ENCODE measurements at regions not wholly inside any gene's neighbourhood (a gene's known extent, or its start where the extent isn't known, plus 50 kb on each side); places are given as distances from the start of the nearest gene placed in this dataset.

GRCh38 chr12:111284709-111285108 is 84.2 kb downstream of the PHETA1 start:
- ATAC-seq (ENCODE audit: insufficient number of reproducible peaks, low FRiP score, low read depth), result no peak
- no peak for DNase-seq (ENCODE audit: low spot score)
- no peaks in the 10 kb centered on the region for H3K9me3 ChIP-seq
- no peaks in the 10 kb centered on the region for H3K36me3 ChIP-seq
- no peak overlapping the region for H3K4me3 ChIP-seq
- H3K4me1 ChIP-seq (ENCODE audit: control insufficient read depth in 1 of 2, low read depth in 2 of 2), result no peaks in the 10 kb centered on the region
- no peaks in the 10 kb centered on the region for H3K27me3 ChIP-seq (replicated peaks; ENCODE audit: insufficient read depth)
- no peak overlapping the region for H3K27ac ChIP-seq
- TF ChIP-seq CTCF (IDR thresholded peaks at IDR 0.05), result no peak

- H3K27ac ChIP-seq, result no peak overlapping the region
- no peak overlapping the region for H3K4me3 ChIP-seq
- no peaks in the 10 kb centered on the region for H3K9me3 ChIP-seq
- DNase-seq (ENCODE audit: low spot score), result no peak
- H3K4me1 ChIP-seq (ENCODE audit: control insufficient read depth in 1 of 2, low read depth in 2 of 2), result no peaks in the 10 kb centered on the region
- H3K27me3 ChIP-seq (replicated peaks; ENCODE audit: insufficient read depth), result no peaks in the 10 kb centered on the region
- no peak for TF ChIP-seq CTCF (IDR thresholded peaks at IDR 0.05)
- no peak for ATAC-seq (ENCODE audit: insufficient number of reproducible peaks, low FRiP score, low read depth)
- no peaks in the 10 kb centered on the region for H3K36me3 ChIP-seq
These were observed 84.9 kb downstream of the PHETA1 start for GRCh38 chr12:111283966-111284365.

GRCh38 chr12:111283521-111283920 is 85.4 kb downstream of the PHETA1 start:
- H3K4me3 ChIP-seq, result no peak overlapping the region
- TF ChIP-seq CTCF (IDR thresholded peaks at IDR 0.05), result no peak
- H3K27ac ChIP-seq, result no peak overlapping the region
- H3K36me3 ChIP-seq, result no peaks in the 10 kb centered on the region
- no peak for DNase-seq (ENCODE audit: low spot score)
- no peaks in the 10 kb centered on the region for H3K4me1 ChIP-seq (ENCODE audit: control insufficient read depth in 1 of 2, low read depth in 2 of 2)
- H3K27me3 ChIP-seq (replicated peaks; ENCODE audit: insufficient read depth), result no peaks in the 10 kb centered on the region
- ATAC-seq (ENCODE audit: insufficient number of reproducible peaks, low FRiP score, low read depth), result no peak
- no peaks in the 10 kb centered on the region for H3K9me3 ChIP-seq

- no peak for TF ChIP-seq CTCF (IDR thresholded peaks at IDR 0.05)
- ATAC-seq (ENCODE audit: insufficient number of reproducible peaks, low FRiP score, low read depth) (no peak), DNase-seq (ENCODE audit: low spot score) (no peak)
- Histone ChIP-seq H3K27ac (no peak overlapping the region), H3K4me1 (ENCODE audit: control insufficient read depth in 1 of 2, low read depth in 2 of 2) (no peaks in the 10 kb centered on the region), H3K36me3 (no peaks in the 10 kb centered on the region), H3K4me3 (no peak overlapping the region), H3K27me3 (replicated peaks; ENCODE audit: insufficient read depth) (no peaks in the 10 kb centered on the region), H3K9me3 (no peaks in the 10 kb centered on the region)
These were observed 91.3 kb downstream of the PHETA1 start for GRCh38 chr12:111277570-111277969.

GRCh38 chr12:111276146-111276545 is 92.7 kb downstream of the PHETA1 start:
- DNase-seq (ENCODE audit: low spot score), result no peak
- no peaks in the 10 kb centered on the region for H3K27me3 ChIP-seq (replicated peaks; ENCODE audit: insufficient read depth)
- TF ChIP-seq CTCF (IDR thresholded peaks at IDR 0.05), result no peak
- H3K4me1 ChIP-seq (ENCODE audit: control insufficient read depth in 1 of 2, low read depth in 2 of 2), result no peaks in the 10 kb centered on the region
- no peak for ATAC-seq (ENCODE audit: insufficient number of reproducible peaks, low FRiP score, low read depth)
- H3K36me3 ChIP-seq, result no peaks in the 10 kb centered on the region
- H3K27ac ChIP-seq, result no peak overlapping the region
- H3K9me3 ChIP-seq, result no peaks in the 10 kb centered on the region
- no peak overlapping the region for H3K4me3 ChIP-seq

All from thoracic aorta (tissue), 2 donors.